GM23338 (cell line): ENCODE measurements at regions not wholly inside any gene's neighbourhood (a gene's known extent, or its start where the extent isn't known, plus 50 kb on each side); places are given as distances from the start of the nearest gene placed in this dataset.

Experiments used
- CREB1 ChIP-seq: fragments of 250-450 bp; sonication (Bioruptor Pico); IDR thresholded peaks from 2 replicates; pipeline ENCODE4 v1.5.0; 2020; ENCODE audit warnings: low read depth, mild to moderate bottlenecking, moderate library complexity
- EZH2 ChIP-seq: fragments of 200-600 bp; sonication (generic); IDR thresholded peaks from one replicate; pipeline ENCODE4 v1.8.0; 2017; ENCODE audit warnings: antibody characterized with exemption, mild to moderate bottlenecking, low read depth; ENCODE audit not compliant: unreplicated experiment
- EZH2phosphoT487 ChIP-seq: fragments of 200-600 bp; sonication (generic); IDR thresholded peaks from one replicate; pipeline ENCODE4 v1.8.1; 2018; ENCODE audit warnings: antibody characterized with exemption; ENCODE audit not compliant: unreplicated experiment
- JUNB ChIP-seq: IDR thresholded peaks from one replicate; pipeline ENCODE4 v1.6.1; 2016; ENCODE audit warnings: antibody characterized with exemption; ENCODE audit not compliant: unreplicated experiment
- NANOG ChIP-seq: IDR thresholded peaks from 2 replicates; pipeline ENCODE4 v1.6.1; 2016; ENCODE audit warnings: antibody characterized with exemption, borderline replicate concordance
- POLR2AphosphoS5 ChIP-seq: IDR thresholded peaks from 2 replicates; pipeline ENCODE4 v1.6.1; 2016; ENCODE audit warnings: antibody characterized with exemption, low read depth
- REST ChIP-seq: IDR thresholded peaks from one replicate; pipeline ENCODE4 v1.6.1; 2018; ENCODE audit warnings: antibody characterized with exemption; ENCODE audit not compliant: unreplicated experiment
- STAT1 ChIP-seq: IDR thresholded peaks from one replicate; pipeline ENCODE4 v1.6.1; 2016; ENCODE audit warnings: antibody characterized with exemption; ENCODE audit not compliant: unreplicated experiment
- ZNF114 ChIP-seq: fragments of 250-450 bp; sonication (Bioruptor Pico); IDR thresholded peaks from 2 replicates; pipeline ENCODE4 v1.5.0; 2020; ENCODE audit warnings: mild to moderate bottlenecking, moderate library complexity
- TF ChIP-seq, protein P1 (sequence below), 2 experiments: fragments of 200-600 bp in 1 of 2; sonication (generic) in 1 of 2; conservative IDR thresholded peaks; 2 replicates each; pipeline versions ENCODE4 v1.5.1 to v1.6.1; 2016 to 2017; ENCODE audit warnings: antibody characterized with exemption in 2 of 2, low read depth in 2 of 2, mild to moderate bottlenecking in 2 of 2, moderate library complexity in 1 of 2
- TF ChIP-seq, protein P2 (sequence below): fragments of 250-450 bp; sonication (Bioruptor Pico); IDR thresholded peaks from 2 replicates; pipeline ENCODE4 v1.5.0; 2020; ENCODE audit warnings: mild to moderate bottlenecking, moderate library complexity
- TF ChIP-seq, protein P3 (sequence below): IDR thresholded peaks from 2 replicates; pipeline ENCODE4 v1.6.1; 2016; ENCODE audit warnings: antibody characterized with exemption

DNA sequence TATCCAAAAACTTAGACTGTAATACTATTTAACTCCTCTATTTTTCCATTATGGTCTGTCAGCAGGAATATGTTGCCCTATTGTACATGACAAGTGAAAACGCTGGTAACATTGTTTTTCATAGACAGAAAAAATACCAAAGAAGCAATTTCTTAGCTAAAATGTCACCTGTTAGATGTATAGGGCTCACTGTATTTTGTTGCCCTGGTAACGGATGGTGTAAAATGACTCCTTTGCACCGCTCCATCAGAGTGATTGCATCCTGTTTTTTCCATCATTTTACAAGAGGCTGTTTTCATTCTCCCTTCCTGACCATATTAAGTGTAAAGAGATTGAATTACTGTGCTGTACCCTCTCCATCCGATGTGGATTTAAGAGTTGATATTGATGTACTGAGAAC, 460.1 kb upstream of the TLE4 start:
- TF ChIP-seq, protein P1, sequence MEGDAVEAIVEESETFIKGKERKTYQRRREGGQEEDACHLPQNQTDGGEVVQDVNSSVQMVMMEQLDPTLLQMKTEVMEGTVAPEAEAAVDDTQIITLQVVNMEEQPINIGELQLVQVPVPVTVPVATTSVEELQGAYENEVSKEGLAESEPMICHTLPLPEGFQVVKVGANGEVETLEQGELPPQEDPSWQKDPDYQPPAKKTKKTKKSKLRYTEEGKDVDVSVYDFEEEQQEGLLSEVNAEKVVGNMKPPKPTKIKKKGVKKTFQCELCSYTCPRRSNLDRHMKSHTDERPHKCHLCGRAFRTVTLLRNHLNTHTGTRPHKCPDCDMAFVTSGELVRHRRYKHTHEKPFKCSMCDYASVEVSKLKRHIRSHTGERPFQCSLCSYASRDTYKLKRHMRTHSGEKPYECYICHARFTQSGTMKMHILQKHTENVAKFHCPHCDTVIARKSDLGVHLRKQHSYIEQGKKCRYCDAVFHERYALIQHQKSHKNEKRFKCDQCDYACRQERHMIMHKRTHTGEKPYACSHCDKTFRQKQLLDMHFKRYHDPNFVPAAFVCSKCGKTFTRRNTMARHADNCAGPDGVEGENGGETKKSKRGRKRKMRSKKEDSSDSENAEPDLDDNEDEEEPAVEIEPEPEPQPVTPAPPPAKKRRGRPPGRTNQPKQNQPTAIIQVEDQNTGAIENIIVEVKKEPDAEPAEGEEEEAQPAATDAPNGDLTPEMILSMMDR (conservative IDR thresholded peaks at IDR 0.05; ENCODE audit: low read depth in 2 of 2), result no peak
- TF ChIP-seq, protein P2, sequence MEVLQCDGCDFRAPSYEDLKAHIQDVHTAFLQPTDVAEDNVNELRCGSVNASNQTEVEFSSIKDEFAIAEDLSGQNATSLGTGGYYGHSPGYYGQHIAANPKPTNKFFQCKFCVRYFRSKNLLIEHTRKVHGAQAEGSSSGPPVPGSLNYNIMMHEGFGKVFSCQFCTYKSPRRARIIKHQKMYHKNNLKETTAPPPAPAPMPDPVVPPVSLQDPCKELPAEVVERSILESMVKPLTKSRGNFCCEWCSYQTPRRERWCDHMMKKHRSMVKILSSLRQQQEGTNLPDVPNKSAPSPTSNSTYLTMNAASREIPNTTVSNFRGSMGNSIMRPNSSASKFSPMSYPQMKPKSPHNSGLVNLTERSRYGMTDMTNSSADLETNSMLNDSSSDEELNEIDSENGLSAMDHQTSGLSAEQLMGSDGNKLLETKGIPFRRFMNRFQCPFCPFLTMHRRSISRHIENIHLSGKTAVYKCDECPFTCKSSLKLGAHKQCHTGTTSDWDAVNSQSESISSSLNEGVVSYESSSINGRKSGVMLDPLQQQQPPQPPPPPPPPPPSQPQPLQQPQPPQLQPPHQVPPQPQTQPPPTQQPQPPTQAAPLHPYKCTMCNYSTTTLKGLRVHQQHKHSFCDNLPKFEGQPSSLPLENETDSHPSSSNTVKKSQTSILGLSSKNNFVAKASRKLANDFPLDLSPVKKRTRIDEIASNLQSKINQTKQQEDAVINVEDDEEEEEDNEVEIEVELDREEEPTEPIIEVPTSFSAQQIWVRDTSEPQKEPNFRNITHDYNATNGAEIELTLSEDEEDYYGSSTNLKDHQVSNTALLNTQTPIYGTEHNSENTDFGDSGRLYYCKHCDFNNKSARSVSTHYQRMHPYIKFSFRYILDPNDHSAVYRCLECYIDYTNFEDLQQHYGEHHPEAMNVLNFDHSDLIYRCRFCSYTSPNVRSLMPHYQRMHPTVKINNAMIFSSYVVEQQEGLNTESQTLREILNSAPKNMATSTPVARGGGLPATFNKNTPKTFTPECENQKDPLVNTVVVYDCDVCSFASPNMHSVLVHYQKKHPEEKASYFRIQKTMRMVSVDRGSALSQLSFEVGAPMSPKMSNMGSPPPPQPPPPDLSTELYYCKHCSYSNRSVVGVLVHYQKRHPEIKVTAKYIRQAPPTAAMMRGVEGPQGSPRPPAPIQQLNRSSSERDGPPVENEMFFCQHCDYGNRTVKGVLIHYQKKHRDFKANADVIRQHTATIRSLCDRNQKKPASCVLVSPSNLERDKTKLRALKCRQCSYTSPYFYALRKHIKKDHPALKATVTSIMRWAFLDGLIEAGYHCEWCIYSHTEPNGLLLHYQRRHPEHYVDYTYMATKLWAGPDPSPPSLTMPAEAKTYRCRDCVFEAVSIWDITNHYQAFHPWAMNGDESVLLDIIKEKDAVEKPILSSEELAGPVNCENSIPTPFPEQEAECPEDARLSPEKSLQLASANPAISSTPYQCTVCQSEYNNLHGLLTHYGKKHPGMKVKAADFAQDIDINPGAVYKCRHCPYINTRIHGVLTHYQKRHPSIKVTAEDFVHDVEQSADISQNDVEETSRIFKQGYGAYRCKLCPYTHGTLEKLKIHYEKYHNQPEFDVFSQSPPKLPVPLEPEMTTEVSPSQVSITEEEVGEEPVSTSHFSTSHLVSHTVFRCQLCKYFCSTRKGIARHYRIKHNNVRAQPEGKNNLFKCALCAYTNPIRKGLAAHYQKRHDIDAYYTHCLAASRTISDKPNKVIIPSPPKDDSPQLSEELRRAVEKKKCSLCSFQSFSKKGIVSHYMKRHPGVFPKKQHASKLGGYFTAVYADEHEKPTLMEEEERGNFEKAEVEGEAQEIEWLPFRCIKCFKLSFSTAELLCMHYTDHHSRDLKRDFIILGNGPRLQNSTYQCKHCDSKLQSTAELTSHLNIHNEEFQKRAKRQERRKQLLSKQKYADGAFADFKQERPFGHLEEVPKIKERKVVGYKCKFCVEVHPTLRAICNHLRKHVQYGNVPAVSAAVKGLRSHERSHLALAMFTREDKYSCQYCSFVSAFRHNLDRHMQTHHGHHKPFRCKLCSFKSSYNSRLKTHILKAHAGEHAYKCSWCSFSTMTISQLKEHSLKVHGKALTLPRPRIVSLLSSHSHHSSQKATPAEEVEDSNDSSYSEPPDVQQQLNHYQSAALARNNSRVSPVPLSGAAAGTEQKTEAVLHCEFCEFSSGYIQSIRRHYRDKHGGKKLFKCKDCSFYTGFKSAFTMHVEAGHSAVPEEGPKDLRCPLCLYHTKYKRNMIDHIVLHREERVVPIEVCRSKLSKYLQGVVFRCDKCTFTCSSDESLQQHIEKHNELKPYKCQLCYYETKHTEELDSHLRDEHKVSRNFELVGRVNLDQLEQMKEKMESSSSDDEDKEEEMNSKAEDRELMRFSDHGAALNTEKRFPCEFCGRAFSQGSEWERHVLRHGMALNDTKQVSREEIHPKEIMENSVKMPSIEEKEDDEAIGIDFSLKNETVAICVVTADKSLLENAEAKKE (CRISPR knock-in tag), result no peak
- no peak for TF ChIP-seq POLR2AphosphoS5
- TF ChIP-seq EZH2, result no peak
- no peak for TF ChIP-seq EZH2phosphoT487
- TF ChIP-seq REST, result no peak
- TF ChIP-seq CREB1, result no peak
- no peak for TF ChIP-seq ZNF114
- TF ChIP-seq JUNB, result no peak
- no peak for TF ChIP-seq NANOG
- TF ChIP-seq, protein P3, sequence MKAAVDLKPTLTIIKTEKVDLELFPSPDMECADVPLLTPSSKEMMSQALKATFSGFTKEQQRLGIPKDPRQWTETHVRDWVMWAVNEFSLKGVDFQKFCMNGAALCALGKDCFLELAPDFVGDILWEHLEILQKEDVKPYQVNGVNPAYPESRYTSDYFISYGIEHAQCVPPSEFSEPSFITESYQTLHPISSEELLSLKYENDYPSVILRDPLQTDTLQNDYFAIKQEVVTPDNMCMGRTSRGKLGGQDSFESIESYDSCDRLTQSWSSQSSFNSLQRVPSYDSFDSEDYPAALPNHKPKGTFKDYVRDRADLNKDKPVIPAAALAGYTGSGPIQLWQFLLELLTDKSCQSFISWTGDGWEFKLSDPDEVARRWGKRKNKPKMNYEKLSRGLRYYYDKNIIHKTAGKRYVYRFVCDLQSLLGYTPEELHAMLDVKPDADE, result no peak
- no peak for TF ChIP-seq STAT1
